ENCODE measurements at regions not wholly inside any gene's neighbourhood (a gene's known extent, or its start where the extent isn't known, plus 50 kb on each side); places are given as distances from the start of the nearest gene placed in this dataset.

- Histone ChIP-seq H3K18ac (ENCODE audit: low read length) (no peak overlapping the region), H3K9me3 (ENCODE audit: insufficient read depth, low read depth, low read length) (no peaks in the 10 kb centered on the region), H3K4ac (ENCODE audit: low read depth, low read length) (no peak overlapping the region), H4K12ac (ENCODE audit: low read depth, low read length) (no peak overlapping the region), H3K27ac (ENCODE audit: low read depth, low read length) (no peak overlapping the region), H3K79me1 (ENCODE audit: low read length) (no peaks in the 10 kb centered on the region), H2BK120ac (ENCODE audit: insufficient read depth, low read length, poor library complexity) (no peak overlapping the region), H2BK5ac (ENCODE audit: low read depth, low read length, poor library complexity) (no peak overlapping the region), H3K79me2 (ENCODE audit: control insufficient read depth, insufficient read depth, low read length, poor library complexity) (no peaks in the 10 kb centered on the region), H3K27me3 (ENCODE audit: insufficient read depth, low read length) (no peaks in the 10 kb centered on the region), H2AFZ (ENCODE audit: insufficient read depth, low read length, poor library complexity) (no peak overlapping the region), H3K23ac (ENCODE audit: low read length) (no peak overlapping the region), H4K8ac (ENCODE audit: low read depth, low read length) (no peak overlapping the region), H3K4me3 (ENCODE audit: low read depth, low read length) (no peak overlapping the region), H3K9ac (ENCODE audit: low read length) (no peak overlapping the region), H4K91ac (ENCODE audit: low read depth, low read length) (no peak overlapping the region), H3K36me3 (ENCODE audit: control insufficient read depth in 1 of 2, insufficient read depth in 2 of 2, low read length in 2 of 2) (no peaks in the 10 kb centered on the region), H2BK12ac (ENCODE audit: low read length) (no peak overlapping the region), H3K14ac (ENCODE audit: low read length) (no peak overlapping the region), H3K4me2 (ENCODE audit: low read length) (no peak overlapping the region), H3K4me1 (ENCODE audit: control insufficient read depth in 1 of 2, insufficient read depth in 2 of 2, low read length in 2 of 2) (no peaks in the 10 kb centered on the region), H2AK5ac (ENCODE audit: low read length) (no peak overlapping the region)
- no peak for DNase-seq
- WGBS (ENCODE audit: extremely low coverage, insufficient coverage, insufficient read length) = no CpG with 5 or more reads among the region's 2 CpGs
Observed at GRCh38 chrX:124902953-124903352, 416.7 kb upstream of the TEX13C start.

GRCh38 chrX:124910611-124911010 lies 409.1 kb upstream of the TEX13C start:
- Histone ChIP-seq H2BK5ac (ENCODE audit: low read depth, low read length, poor library complexity) (no peak overlapping the region), H3K36me3 (ENCODE audit: control insufficient read depth in 1 of 2, insufficient read depth in 2 of 2, low read length in 2 of 2) (no peaks in the 10 kb centered on the region), H2BK120ac (ENCODE audit: insufficient read depth, low read length, poor library complexity) (no peak overlapping the region), H3K9me3 (ENCODE audit: insufficient read depth, low read depth, low read length) (no peaks in the 10 kb centered on the region), H2AFZ (ENCODE audit: insufficient read depth, low read length, poor library complexity) (no peak overlapping the region), H3K23ac (ENCODE audit: low read length) (no peak overlapping the region), H4K8ac (ENCODE audit: low read depth, low read length) (no peak overlapping the region), H3K79me2 (ENCODE audit: control insufficient read depth, insufficient read depth, low read length, poor library complexity) (no peaks in the 10 kb centered on the region), H3K9ac (ENCODE audit: low read length) (no peak overlapping the region), H3K4me2 (ENCODE audit: low read length) (no peak overlapping the region), H3K27ac (ENCODE audit: low read depth, low read length) (no peak overlapping the region), H3K4me1 (ENCODE audit: control insufficient read depth in 1 of 2, insufficient read depth in 2 of 2, low read length in 2 of 2) (no peaks in the 10 kb centered on the region), H3K4me3 (ENCODE audit: low read depth, low read length) (no peak overlapping the region), H4K12ac (ENCODE audit: low read depth, low read length) (no peak overlapping the region), H3K27me3 (ENCODE audit: insufficient read depth, low read length) (no peaks in the 10 kb centered on the region), H4K91ac (ENCODE audit: low read depth, low read length) (no peak overlapping the region), H3K18ac (ENCODE audit: low read length) (no peak overlapping the region), H3K4ac (ENCODE audit: low read depth, low read length) (no peak overlapping the region), H2AK5ac (ENCODE audit: low read length) (no peak overlapping the region), H3K14ac (ENCODE audit: low read length) (no peak overlapping the region), H2BK12ac (ENCODE audit: low read length) (no peak overlapping the region), H3K79me1 (ENCODE audit: low read length) (no peaks in the 10 kb centered on the region)
- DNase-seq = no peak
- WGBS (ENCODE audit: extremely low coverage, insufficient coverage, insufficient read length) = no CpG with 5 or more reads among the region's 4 CpGs

- H3K27me3 ChIP-seq (ENCODE audit: insufficient read depth, low read length) = no peaks in the 10 kb centered on the region
- no peak overlapping the region for H4K91ac ChIP-seq (ENCODE audit: low read depth, low read length)
- no peak overlapping the region for H3K23ac ChIP-seq (ENCODE audit: low read length)
- no peaks in the 10 kb centered on the region for H3K79me1 ChIP-seq (ENCODE audit: low read length)
- no peak overlapping the region for H2AK5ac ChIP-seq (ENCODE audit: low read length)
- H3K14ac ChIP-seq (ENCODE audit: low read length) = no peak overlapping the region
- no CpG with 5 or more reads among the region's 2 CpGs for WGBS (ENCODE audit: extremely low coverage, insufficient coverage, insufficient read length)
- H2BK120ac ChIP-seq (ENCODE audit: insufficient read depth, low read length, poor library complexity) = no peak overlapping the region
- H3K9ac ChIP-seq (ENCODE audit: low read length) = no peak overlapping the region
- H3K9me3 ChIP-seq (ENCODE audit: insufficient read depth, low read depth, low read length) = no peaks in the 10 kb centered on the region
- H3K4me2 ChIP-seq (ENCODE audit: low read length) = no peak overlapping the region
- H4K12ac ChIP-seq (ENCODE audit: low read depth, low read length) = no peak overlapping the region
- no peak overlapping the region for H4K8ac ChIP-seq (ENCODE audit: low read depth, low read length)
- no peak overlapping the region for H2BK12ac ChIP-seq (ENCODE audit: low read length)
- H3K27ac ChIP-seq (ENCODE audit: low read depth, low read length) = no peak overlapping the region
- H3K4ac ChIP-seq (ENCODE audit: low read depth, low read length) = no peak overlapping the region
- H3K36me3 ChIP-seq (ENCODE audit: control insufficient read depth in 1 of 2, insufficient read depth in 2 of 2, low read length in 2 of 2) = no peaks in the 10 kb centered on the region
- no peak overlapping the region for H3K18ac ChIP-seq (ENCODE audit: low read length)
- no peaks in the 10 kb centered on the region for H3K4me1 ChIP-seq (ENCODE audit: control insufficient read depth in 1 of 2, insufficient read depth in 2 of 2, low read length in 2 of 2)
- no peak overlapping the region for H3K4me3 ChIP-seq (ENCODE audit: low read depth, low read length)
- H3K79me2 ChIP-seq (ENCODE audit: control insufficient read depth, insufficient read depth, low read length, poor library complexity) = no peaks in the 10 kb centered on the region
- no peak for DNase-seq
- H2AFZ ChIP-seq (ENCODE audit: insufficient read depth, low read length, poor library complexity) = no peak overlapping the region
- no peak overlapping the region for H2BK5ac ChIP-seq (ENCODE audit: low read depth, low read length, poor library complexity)
Observed at GRCh38 chrX:124917011-124917410, 402.7 kb upstream of the TEX13C start.

GRCh38 chrX:124925681-124926080 lies 394.0 kb upstream of the TEX13C start:
- WGBS (ENCODE audit: extremely low coverage, insufficient coverage, insufficient read length) = no CpG with 5 or more reads among the region's 1 CpG
- Histone ChIP-seq H2BK5ac (ENCODE audit: low read depth, low read length, poor library complexity) (no peak overlapping the region), H3K4ac (ENCODE audit: low read depth, low read length) (no peak overlapping the region), H2BK12ac (ENCODE audit: low read length) (no peak overlapping the region), H3K27me3 (ENCODE audit: insufficient read depth, low read length) (no peaks in the 10 kb centered on the region), H3K79me2 (ENCODE audit: control insufficient read depth, insufficient read depth, low read length, poor library complexity) (no peaks in the 10 kb centered on the region), H3K14ac (ENCODE audit: low read length) (no peak overlapping the region), H3K18ac (ENCODE audit: low read length) (no peak overlapping the region), H2AFZ (ENCODE audit: insufficient read depth, low read length, poor library complexity) (no peak overlapping the region), H3K27ac (ENCODE audit: low read depth, low read length) (no peak overlapping the region), H4K91ac (ENCODE audit: low read depth, low read length) (no peak overlapping the region), H4K8ac (ENCODE audit: low read depth, low read length) (no peak overlapping the region), H3K9ac (ENCODE audit: low read length) (no peak overlapping the region), H2AK5ac (ENCODE audit: low read length) (no peak overlapping the region), H3K23ac (ENCODE audit: low read length) (no peak overlapping the region), H3K4me3 (ENCODE audit: low read depth, low read length) (no peak overlapping the region), H3K9me3 (ENCODE audit: insufficient read depth, low read depth, low read length) (no peaks in the 10 kb centered on the region), H3K4me1 (ENCODE audit: control insufficient read depth in 1 of 2, insufficient read depth in 2 of 2, low read length in 2 of 2) (no peaks in the 10 kb centered on the region), H4K12ac (ENCODE audit: low read depth, low read length) (no peak overlapping the region), H3K79me1 (ENCODE audit: low read length) (no peaks in the 10 kb centered on the region), H3K4me2 (ENCODE audit: low read length) (no peak overlapping the region), H2BK120ac (ENCODE audit: insufficient read depth, low read length, poor library complexity) (no peak overlapping the region), H3K36me3 (ENCODE audit: control insufficient read depth in 1 of 2, insufficient read depth in 2 of 2, low read length in 2 of 2) (no peaks in the 10 kb centered on the region)
- DNase-seq = no peak

Measured in trophoblast cell (in vitro differentiated cells and primary cell).